Central memory CD8-positive, alpha-beta T cell (primary cell): ENCODE measurements at regions not wholly inside any gene's neighbourhood (a gene's known extent, or its start where the extent isn't known, plus 50 kb on each side); places are given as distances from the start of the nearest gene placed in this dataset.
"Not testable (repeated sequence)": the region's sequence is repeated elsewhere in the genome, so short reads cannot be mapped to it uniquely, and the experiment has no call there.

ENCODE experiments used
- ATAC-seq: fragments of 150-1000 bp; cut with Tn5 transposase; replicated peaks from 2 replicates; pipeline ENCODE4 v1.10.0; 2022; ENCODE audit warnings: mild to moderate bottlenecking, moderate FRiP score, moderate number of reproducible peaks; ENCODE audit not compliant: poor library complexity, severe bottlenecking; ENCODE audit errors: extremely low read depth
- DNase-seq, 2 donors: peaks; one replicate each; pipeline ENCODE4 v3.0.0; 2021; ENCODE audit warnings: low spot score in 2 of 2
- H3K27ac Mint-ChIP-seq: one replicate; pipeline ENCODE4 v1.8.0; 2022; ENCODE audit warnings: low read depth, mild to moderate bottlenecking, moderate library complexity, mixed read lengths
- H3K27me3 Mint-ChIP-seq: one replicate; pipeline ENCODE4 v1.8.0; 2022; ENCODE audit warnings: mixed read lengths
- H3K36me3 Mint-ChIP-seq: one replicate; pipeline ENCODE4 v1.8.0; 2022; ENCODE audit warnings: mild to moderate bottlenecking, moderate library complexity, mixed read lengths; ENCODE audit not compliant: insufficient read depth
- H3K4me1 Mint-ChIP-seq: one replicate; pipeline ENCODE4 v1.8.0; 2022; ENCODE audit warnings: mixed read lengths
- H3K4me3 Mint-ChIP-seq: one replicate; pipeline ENCODE4 v1.8.0; 2022; ENCODE audit warnings: mild to moderate bottlenecking, moderate library complexity, mixed read lengths
- H3K9me3 Mint-ChIP-seq: one replicate; pipeline ENCODE4 v1.8.0; 2022; ENCODE audit warnings: mixed read lengths

DNA sequence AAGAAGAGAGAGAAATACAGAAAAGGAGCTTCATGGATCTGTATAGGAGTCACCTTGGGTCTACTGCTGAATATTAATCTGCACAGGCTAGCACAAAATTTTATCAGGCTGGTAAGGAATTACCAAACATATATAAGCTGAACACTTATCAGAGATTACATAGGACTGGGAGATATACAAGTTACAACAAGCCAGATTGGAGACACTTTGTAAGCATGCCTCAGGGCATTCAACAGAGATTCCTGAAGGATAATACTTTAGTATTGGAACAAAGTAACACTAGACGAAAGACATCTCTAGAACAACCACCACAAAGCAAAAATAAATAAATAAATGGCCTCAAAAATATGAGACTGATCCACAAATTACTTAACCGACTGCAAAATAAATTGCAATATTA is 197.8 kb downstream of the ANXA1 start:
- no peaks in the 10 kb centered on the region for H3K27me3 Mint-ChIP-seq
- H3K27ac Mint-ChIP-seq = no peak overlapping the region
- DNase-seq = no peak
- no peak for ATAC-seq
- H3K4me3 Mint-ChIP-seq = no peak overlapping the region
- H3K36me3 Mint-ChIP-seq = no peaks in the 10 kb centered on the region
- H3K4me1 Mint-ChIP-seq = no peaks in the 10 kb centered on the region
- peaks cover 6% of the 10 kb centered on the region for H3K9me3 Mint-ChIP-seq

GRCh38 chr9:73357607-73358006 is 205.9 kb downstream of the ANXA1 start:
- ATAC-seq (no peak), DNase-seq (no peak)
- Mint-ChIP-seq H3K27ac (no peak overlapping the region), H3K36me3 (no peaks in the 10 kb centered on the region), H3K9me3 (peaks cover 15% of the 10 kb centered on the region), H3K4me1 (no peaks in the 10 kb centered on the region), H3K4me3 (no peak overlapping the region), H3K27me3 (no peaks in the 10 kb centered on the region)

- Mint-ChIP-seq H3K4me3 (no peak overlapping the region), H3K27ac (no peak overlapping the region), H3K4me1 (no peaks in the 10 kb centered on the region), H3K27me3 (no peaks in the 10 kb centered on the region), H3K36me3 (no peaks in the 10 kb centered on the region), H3K9me3 (no peaks in the 10 kb centered on the region)
- DNase-seq = no peak
- ATAC-seq = no peak
These were observed 218.4 kb downstream of the ANXA1 start for GRCh38 chr9:73370053-73370452.

- H3K9me3 Mint-ChIP-seq = no peaks in the 10 kb centered on the region
- no peak overlapping the region for H3K27ac Mint-ChIP-seq
- ATAC-seq (no peak), DNase-seq (no peak)
- no peak overlapping the region for H3K4me3 Mint-ChIP-seq
- no peaks in the 10 kb centered on the region for H3K4me1 Mint-ChIP-seq
- H3K36me3 Mint-ChIP-seq = no peaks in the 10 kb centered on the region
- H3K27me3 Mint-ChIP-seq = no peaks in the 10 kb centered on the region
These were observed 220.1 kb downstream of the ANXA1 start for GRCh38 chr9:73371801-73372200.

- Mint-ChIP-seq H3K27ac (no peak overlapping the region), H3K4me1 (no peaks in the 10 kb centered on the region), H3K36me3 (no peaks in the 10 kb centered on the region), H3K9me3 (peaks cover 11% of the 10 kb centered on the region), H3K27me3 (no peaks in the 10 kb centered on the region), H3K4me3 (no peak overlapping the region)
- ATAC-seq (no peak), DNase-seq (no peak)
These were observed 228.7 kb downstream of the ANXA1 start for GRCh38 chr9:73380411-73380810.

- no peaks in the 10 kb centered on the region for H3K27me3 Mint-ChIP-seq
- DNase-seq = no peak
- peaks cover 17% of the 10 kb centered on the region for H3K9me3 Mint-ChIP-seq
- no peak overlapping the region for H3K4me3 Mint-ChIP-seq
- no peak overlapping the region for H3K27ac Mint-ChIP-seq
- H3K4me1 Mint-ChIP-seq = no peaks in the 10 kb centered on the region
- no peak for ATAC-seq
- no peaks in the 10 kb centered on the region for H3K36me3 Mint-ChIP-seq
These were observed 250.7 kb downstream of the ANXA1 start for GRCh38 chr9:73402081-73403028.

DNA sequence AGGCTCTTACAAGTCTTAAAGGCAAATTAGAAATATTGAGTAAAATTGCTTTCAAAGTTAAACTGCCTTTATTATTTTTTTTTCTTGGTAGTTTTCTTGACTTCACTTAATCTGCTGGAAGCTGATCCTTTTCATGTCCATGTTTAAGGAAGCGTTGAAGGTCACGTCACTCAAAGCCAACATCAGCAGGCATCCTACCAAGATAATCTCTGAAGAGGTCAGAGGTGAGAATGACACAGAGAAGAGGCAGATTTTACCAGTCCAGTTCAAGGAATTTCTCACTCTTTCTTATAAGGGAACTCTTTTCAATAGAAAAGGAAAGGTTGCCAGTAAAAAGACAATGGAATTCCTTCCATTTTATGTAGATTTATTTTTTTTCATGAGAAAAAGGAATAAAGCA is 259.8 kb downstream of the ANXA1 start:
- Mint-ChIP-seq H3K27ac (no peak overlapping the region), H3K9me3 (no peaks in the 10 kb centered on the region), H3K27me3 (no peaks in the 10 kb centered on the region), H3K4me1 (no peaks in the 10 kb centered on the region), H3K4me3 (no peak overlapping the region), H3K36me3 (peaks cover 1% of the 10 kb centered on the region)
- DNase-seq (no peak), ATAC-seq (no peak)

DNA sequence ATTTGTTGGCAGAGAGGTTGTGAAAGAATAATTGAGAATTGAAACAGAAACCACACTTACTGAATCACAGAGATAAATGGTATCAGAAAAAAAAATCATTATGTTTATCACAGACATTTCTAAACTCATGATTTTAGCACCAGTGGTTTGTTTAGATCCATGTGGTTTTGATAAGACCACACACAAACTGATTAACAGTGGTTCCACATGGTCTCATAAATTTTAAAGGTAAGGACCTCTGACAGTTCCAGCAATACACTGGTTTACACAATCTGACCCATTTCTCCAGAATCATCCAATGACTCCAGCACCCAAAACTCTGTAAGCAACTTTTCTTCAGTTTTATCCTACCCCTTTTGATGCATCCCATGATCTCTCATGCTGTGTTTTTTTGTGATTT is 261.2 kb downstream of the ANXA1 start:
- Mint-ChIP-seq H3K4me1 (no peaks in the 10 kb centered on the region), H3K27ac (no peak overlapping the region), H3K9me3 (no peaks in the 10 kb centered on the region), H3K36me3 (peaks cover 1% of the 10 kb centered on the region), H3K4me3 (no peak overlapping the region), H3K27me3 (no peaks in the 10 kb centered on the region)
- DNase-seq (no peak), ATAC-seq (no peak)

- Mint-ChIP-seq H3K9me3 (peaks cover 12% of the 10 kb centered on the region), H3K4me1 (no peaks in the 10 kb centered on the region), H3K27ac (no peak overlapping the region), H3K4me3 (no peak overlapping the region), H3K27me3 (no peaks in the 10 kb centered on the region), H3K36me3 (peaks cover 1% of the 10 kb centered on the region)
- ATAC-seq (no peak), DNase-seq (no peak)
These were observed 272.2 kb downstream of the ANXA1 start for GRCh38 chr9:73423891-73424290.

DNA sequence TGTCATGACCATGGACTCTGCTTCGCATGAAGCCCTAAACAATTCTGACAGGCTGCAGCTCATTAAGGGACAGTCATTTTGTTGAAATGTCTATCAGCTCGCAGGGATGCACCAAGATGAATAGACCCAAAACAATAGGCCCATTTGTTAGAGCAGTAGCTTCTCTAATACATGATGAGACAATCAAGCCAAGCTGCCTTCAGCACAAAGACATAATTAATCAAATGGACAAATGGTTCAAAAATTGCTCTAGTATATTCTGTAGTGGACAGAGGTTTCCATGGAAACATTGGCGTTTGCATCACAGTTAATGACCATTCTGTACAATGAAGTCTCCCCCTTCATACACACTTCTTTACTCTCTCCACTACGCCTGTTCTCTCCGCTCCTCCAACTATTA is 274.6 kb downstream of the ANXA1 start:
- Mint-ChIP-seq H3K27me3 (no peaks in the 10 kb centered on the region), H3K4me1 (no peaks in the 10 kb centered on the region), H3K4me3 (no peak overlapping the region), H3K9me3 (peaks cover 11% of the 10 kb centered on the region), H3K36me3 (no peaks in the 10 kb centered on the region), H3K27ac (no peak overlapping the region)
- ATAC-seq = no peak
- no peak for DNase-seq

GRCh38 chr9:73434826-73435225 is 283.2 kb downstream of the ANXA1 start:
- Mint-ChIP-seq H3K27me3 (no peaks in the 10 kb centered on the region), H3K4me1 (no peaks in the 10 kb centered on the region), H3K36me3 (no peaks in the 10 kb centered on the region), H3K27ac (no peak overlapping the region), H3K9me3 (peaks cover 14% of the 10 kb centered on the region), H3K4me3 (no peak overlapping the region)
- ATAC-seq (no peak), DNase-seq (no peak)

DNA sequence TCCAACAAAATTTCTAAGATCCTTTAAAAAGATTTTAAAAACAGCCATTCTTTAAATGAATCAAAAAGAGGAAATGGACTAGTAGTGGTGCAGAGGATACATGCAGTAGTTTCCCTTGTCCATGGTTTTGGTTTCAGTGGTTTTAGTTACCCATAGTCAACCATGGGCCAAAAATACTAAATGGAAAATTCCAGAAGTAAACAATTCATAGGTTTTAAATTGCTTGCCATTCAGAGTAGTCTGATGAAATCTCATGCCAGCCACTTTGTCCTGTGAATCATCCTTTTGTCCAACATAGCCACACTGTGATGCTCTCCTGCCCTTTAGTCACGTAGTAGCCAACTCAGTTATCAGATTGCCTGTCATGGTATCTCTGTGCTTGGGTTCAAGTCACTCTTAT is 286.1 kb downstream of the ANXA1 start:
- ATAC-seq (no peak), DNase-seq (no peak)

GRCh38 chr9:73439839-73440238 is 288.2 kb downstream of the ANXA1 start:
- H3K36me3 Mint-ChIP-seq, H3K4me1 Mint-ChIP-seq, H3K27ac Mint-ChIP-seq, H3K4me3 Mint-ChIP-seq, H3K9me3 Mint-ChIP-seq, DNase-seq, ATAC-seq, H3K27me3 Mint-ChIP-seq: not testable (repeated sequence)

More for the DNA sequence above, 286.1 kb downstream of the ANXA1 start:
- Mint-ChIP-seq H3K27ac (no peak overlapping the region), H3K4me1 (no peaks in the 10 kb centered on the region), H3K27me3 (no peaks in the 10 kb centered on the region), H3K36me3 (no peaks in the 10 kb centered on the region), H3K4me3 (no peak overlapping the region), H3K9me3 (peaks cover 15% of the 10 kb centered on the region)
